Osteocyte (in vitro differentiated cells): ENCODE measurements at regions not wholly inside any gene's neighbourhood (a gene's known extent, or its start where the extent isn't known, plus 50 kb on each side); places are given as distances from the start of the nearest gene placed in this dataset.

Source experiments
- DNase-seq: peaks from one replicate; pipeline ENCODE4 v3.0.0; 2021; ENCODE audit warnings: mixed read lengths; ENCODE audit not compliant: unreplicated experiment; ENCODE audit errors: extremely low spot score
- H3K27ac Mint-ChIP-seq: one replicate; pipeline ENCODE4 v1.8.0; 2021; ENCODE audit warnings: mild to moderate bottlenecking, mixed read lengths; ENCODE audit not compliant: unreplicated experiment
- H3K27me3 Mint-ChIP-seq: one replicate; pipeline ENCODE4 v1.8.0; 2021; ENCODE audit warnings: mixed read lengths; ENCODE audit not compliant: unreplicated experiment
- H3K36me3 Mint-ChIP-seq: one replicate; pipeline ENCODE4 v1.8.0; 2021; ENCODE audit warnings: mixed read lengths; ENCODE audit not compliant: unreplicated experiment
- H3K4me1 Mint-ChIP-seq: one replicate; pipeline ENCODE4 v1.8.0; 2021; ENCODE audit warnings: mixed read lengths; ENCODE audit not compliant: unreplicated experiment
- H3K4me3 Mint-ChIP-seq: one replicate; pipeline ENCODE4 v1.8.0; 2021; ENCODE audit warnings: mild to moderate bottlenecking, moderate library complexity, mixed read lengths; ENCODE audit not compliant: unreplicated experiment
- H3K9me3 Mint-ChIP-seq: one replicate; pipeline ENCODE4 v1.8.0; 2021; ENCODE audit warnings: mixed read lengths; ENCODE audit not compliant: unreplicated experiment
- CTCF ChIP-seq: fragments of 200-600 bp; sonication (generic); IDR thresholded peaks from 2 replicates; pipeline ENCODE4 v1.5.0; 2021; ENCODE audit warnings: antibody characterized with exemption, mild to moderate bottlenecking, moderate library complexity

- H3K36me3 Mint-ChIP-seq, result no peaks in the 10 kb centered on the region
- DNase-seq, result no peak
- no peaks in the 10 kb centered on the region for H3K4me1 Mint-ChIP-seq
- no peak for TF ChIP-seq CTCF
- H3K27ac Mint-ChIP-seq, result no peak overlapping the region
- no peak overlapping the region for H3K4me3 Mint-ChIP-seq
- peaks cover 34% of the 10 kb centered on the region for H3K27me3 Mint-ChIP-seq
- no peaks in the 10 kb centered on the region for H3K9me3 Mint-ChIP-seq
These were observed 137.2 kb downstream of the SPP2 start for GRCh38 chr2:234187646-234188174.

DNA sequence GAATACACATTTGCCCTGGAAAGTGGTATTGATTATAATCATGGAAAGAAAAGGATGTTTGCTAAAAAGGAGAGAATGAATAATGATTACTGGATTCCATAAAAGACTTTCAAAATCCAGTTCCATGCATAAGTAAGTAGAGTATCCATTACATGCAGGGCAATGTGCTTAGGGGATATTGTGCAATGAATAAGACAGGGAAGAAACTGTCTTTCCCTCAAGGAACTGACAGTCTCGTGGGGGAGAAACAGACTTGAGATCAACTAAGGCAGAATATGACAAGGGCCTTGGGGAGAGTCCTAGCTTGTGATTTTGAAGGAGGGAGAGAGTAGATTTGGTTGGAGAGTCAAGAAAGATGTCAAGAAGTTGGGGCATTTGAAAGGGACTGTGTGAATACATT lies 130.6 kb downstream of the SPP2 start:
- no peak overlapping the region for H3K27ac Mint-ChIP-seq
- H3K9me3 Mint-ChIP-seq, result no peaks in the 10 kb centered on the region
- no peaks in the 10 kb centered on the region for H3K4me1 Mint-ChIP-seq
- DNase-seq, result no peak
- TF ChIP-seq CTCF, result no peak
- peaks cover 42% of the 10 kb centered on the region for H3K27me3 Mint-ChIP-seq
- no peak overlapping the region for H3K4me3 Mint-ChIP-seq
- no peaks in the 10 kb centered on the region for H3K36me3 Mint-ChIP-seq

DNA sequence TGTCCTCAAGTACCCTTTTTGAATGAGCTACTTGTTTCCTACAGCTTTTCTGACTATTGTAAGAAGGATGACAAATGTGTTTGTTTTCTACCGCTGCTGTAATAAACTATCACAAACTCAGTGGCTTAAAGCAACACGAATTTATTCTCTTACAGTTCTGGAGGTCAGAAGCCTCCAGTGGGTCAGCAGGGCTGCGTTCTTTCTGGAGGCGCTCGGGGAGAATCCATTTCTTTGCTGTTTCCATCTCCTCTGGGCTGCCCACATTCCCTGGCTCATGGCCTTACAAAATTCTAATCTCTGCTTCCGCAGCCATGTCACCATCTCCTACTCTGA lies 128.5 kb downstream of the SPP2 start:
- no peaks in the 10 kb centered on the region for H3K4me1 Mint-ChIP-seq
- no peak overlapping the region for H3K4me3 Mint-ChIP-seq
- TF ChIP-seq CTCF, result no peak

GRCh38 chr2:234178330-234179030 lies 128.0 kb downstream of the SPP2 start:
- Mint-ChIP-seq H3K4me1 (no peaks in the 10 kb centered on the region), H3K4me3 (no peak overlapping the region), H3K27me3 (peaks cover 23% of the 10 kb centered on the region), H3K9me3 (no peaks in the 10 kb centered on the region), H3K27ac (no peak overlapping the region), H3K36me3 (no peaks in the 10 kb centered on the region)
- TF ChIP-seq CTCF, result no peak
- no peak for DNase-seq

More for the DNA sequence above, 128.5 kb downstream of the SPP2 start:
- Mint-ChIP-seq H3K27ac (no peak overlapping the region), H3K27me3 (peaks cover 26% of the 10 kb centered on the region), H3K9me3 (no peaks in the 10 kb centered on the region), H3K36me3 (no peaks in the 10 kb centered on the region)
- DNase-seq, result no peak

GRCh38 chr2:234175649-234176048 lies 125.1 kb downstream of the SPP2 start:
- no peak overlapping the region for H3K4me3 Mint-ChIP-seq
- H3K9me3 Mint-ChIP-seq, result no peaks in the 10 kb centered on the region
- peaks cover 11% of the 10 kb centered on the region for H3K4me1 Mint-ChIP-seq
- H3K27me3 Mint-ChIP-seq, result peaks cover 7% of the 10 kb centered on the region
- TF ChIP-seq CTCF, result no peak
- H3K27ac Mint-ChIP-seq, result no peak overlapping the region
- no peak for DNase-seq
- H3K36me3 Mint-ChIP-seq, result no peaks in the 10 kb centered on the region
